Breast epithelium (tissue), 4 donors: ENCODE measurements at regions not wholly inside any gene's neighbourhood (a gene's known extent, or its start where the extent isn't known, plus 50 kb on each side); places are given as distances from the start of the nearest gene placed in this dataset.

ENCODE experiments used
- DNase-seq, 2 donors: peaks; one replicate each; pipeline ENCODE4 v3.0.0-alpha.2; 2019; ENCODE audit warnings: low spot score in 2 of 2
- H3K27ac ChIP-seq, 2 donors: fragments of 200-600 bp; sonication (generic) in 1 of 2; one replicate each; pipeline ENCODE4 v1.5.1; 2016 to 2019; ENCODE audit warnings: mild to moderate bottlenecking in 1 of 2
- H3K27me3 ChIP-seq, 2 donors: fragments of 200-600 bp; sonication (generic) in 1 of 2; one replicate each; pipeline versions ENCODE4 v1.5.1 to v1.6.0; 2017 to 2019; ENCODE audit warnings: control low read depth in 1 of 2, mild to moderate bottlenecking in 1 of 2
- H3K36me3 ChIP-seq: fragments of 200-600 bp; one replicate; pipeline ENCODE4 v1.5.1; 2019
- H3K4me1 ChIP-seq, 2 donors: fragments of 200-600 bp; sonication (generic); one replicate each; pipeline ENCODE4 v1.5.1; 2016 to 2019; ENCODE audit warnings: control low read depth in 1 of 2
- H3K4me3 ChIP-seq, 3 donors: fragments of 200-600 bp; sonication (generic); 1 replicate in 2 of 3; 2 replicates in 1 of 3; pipeline ENCODE4 v1.5.1; 2016 to 2019; ENCODE audit warnings: mild to moderate bottlenecking in 3 of 3, moderate library complexity in 2 of 3
- H3K9me3 ChIP-seq, 2 donors: fragments of 200-600 bp; sonication (generic) in 1 of 2; one replicate each; pipeline ENCODE4 v1.5.1; 2016 to 2019; ENCODE audit warnings: control low read depth in 1 of 2
- POLR2A ChIP-seq: fragments of 450-650 bp; IDR thresholded peaks from one replicate; pipeline ENCODE4 v1.6.1; 2016; ENCODE audit warnings: antibody characterized with exemption, mild to moderate bottlenecking, moderate library complexity
- POLR2AphosphoS5 ChIP-seq, 3 donors: sonication (generic); formaldehyde crosslinking; IDR thresholded peaks; one replicate each; pipeline ENCODE4 v1.6.1; 2017; ENCODE audit warnings: antibody characterized with exemption in 3 of 3
- intact Hi-C: fragments of 100-400 bp; cut with DNase I; formaldehyde crosslinking; loops from one replicate; pipeline ENCODE4 v1.15.1; 2023; ENCODE audit warnings: low total_unique reads
- TF ChIP-seq, protein P1 (sequence below), 3 donors: fragments of 450-650 bp; IDR thresholded peaks; one replicate each; pipeline ENCODE4 v1.5.1; 2016 to 2017; ENCODE audit warnings: antibody characterized with exemption in 3 of 3, mild to moderate bottlenecking in 3 of 3, moderate library complexity in 3 of 3

DNA sequence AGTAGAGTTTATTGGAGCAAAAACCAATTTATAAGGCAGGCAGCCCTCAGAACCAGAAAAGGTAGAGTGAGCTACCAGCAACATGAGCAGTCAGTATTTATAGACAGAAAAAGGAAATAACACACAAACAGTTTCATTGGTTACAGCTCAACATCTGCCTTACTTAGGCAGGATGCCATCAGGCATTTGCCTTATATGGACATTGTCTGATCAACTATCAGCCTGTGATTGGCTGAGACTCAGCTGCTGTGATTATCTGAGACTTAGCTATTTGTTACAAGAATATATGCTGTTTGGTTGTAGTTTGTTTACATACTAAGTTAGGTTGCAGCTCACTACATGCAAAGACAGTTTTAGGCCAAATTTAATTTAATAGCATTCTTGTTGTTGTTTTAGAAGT is 60.4 kb upstream of the CDK1 start:
- intact Hi-C loops = no loop called here
- Histone ChIP-seq H3K27ac (no peak overlapping the region), H3K9me3 (no peaks in the 10 kb centered on the region), H3K4me3 (no peak overlapping the region), H3K27me3 (no peaks in the 10 kb centered on the region), H3K4me1 (no peaks in the 10 kb centered on the region), H3K36me3 (no peaks in the 10 kb centered on the region)
- no peak for DNase-seq
- TF ChIP-seq, protein P1, sequence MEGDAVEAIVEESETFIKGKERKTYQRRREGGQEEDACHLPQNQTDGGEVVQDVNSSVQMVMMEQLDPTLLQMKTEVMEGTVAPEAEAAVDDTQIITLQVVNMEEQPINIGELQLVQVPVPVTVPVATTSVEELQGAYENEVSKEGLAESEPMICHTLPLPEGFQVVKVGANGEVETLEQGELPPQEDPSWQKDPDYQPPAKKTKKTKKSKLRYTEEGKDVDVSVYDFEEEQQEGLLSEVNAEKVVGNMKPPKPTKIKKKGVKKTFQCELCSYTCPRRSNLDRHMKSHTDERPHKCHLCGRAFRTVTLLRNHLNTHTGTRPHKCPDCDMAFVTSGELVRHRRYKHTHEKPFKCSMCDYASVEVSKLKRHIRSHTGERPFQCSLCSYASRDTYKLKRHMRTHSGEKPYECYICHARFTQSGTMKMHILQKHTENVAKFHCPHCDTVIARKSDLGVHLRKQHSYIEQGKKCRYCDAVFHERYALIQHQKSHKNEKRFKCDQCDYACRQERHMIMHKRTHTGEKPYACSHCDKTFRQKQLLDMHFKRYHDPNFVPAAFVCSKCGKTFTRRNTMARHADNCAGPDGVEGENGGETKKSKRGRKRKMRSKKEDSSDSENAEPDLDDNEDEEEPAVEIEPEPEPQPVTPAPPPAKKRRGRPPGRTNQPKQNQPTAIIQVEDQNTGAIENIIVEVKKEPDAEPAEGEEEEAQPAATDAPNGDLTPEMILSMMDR (IDR thresholded peaks at IDR 0.05) = no peak
- TF ChIP-seq POLR2A (no peak), POLR2AphosphoS5 (IDR thresholded peaks at IDR 0.05) (no peak)

GRCh38 chr10:60714233-60714632 is 64.0 kb upstream of the CDK1 start:
- no peaks in the 10 kb centered on the region for H3K9me3 ChIP-seq
- no peak overlapping the region for H3K4me3 ChIP-seq
- intact Hi-C loops = no loop called here
- H3K27ac ChIP-seq = no peak overlapping the region
- no peaks in the 10 kb centered on the region for H3K27me3 ChIP-seq
- no peaks in the 10 kb centered on the region for H3K4me1 ChIP-seq
- no peaks in the 10 kb centered on the region for H3K36me3 ChIP-seq
- no peak for TF ChIP-seq POLR2A
- TF ChIP-seq POLR2AphosphoS5 (IDR thresholded peaks at IDR 0.05) = no peak
- TF ChIP-seq, protein P1 (IDR thresholded peaks at IDR 0.05) = no peak
- DNase-seq = no peak

DNA sequence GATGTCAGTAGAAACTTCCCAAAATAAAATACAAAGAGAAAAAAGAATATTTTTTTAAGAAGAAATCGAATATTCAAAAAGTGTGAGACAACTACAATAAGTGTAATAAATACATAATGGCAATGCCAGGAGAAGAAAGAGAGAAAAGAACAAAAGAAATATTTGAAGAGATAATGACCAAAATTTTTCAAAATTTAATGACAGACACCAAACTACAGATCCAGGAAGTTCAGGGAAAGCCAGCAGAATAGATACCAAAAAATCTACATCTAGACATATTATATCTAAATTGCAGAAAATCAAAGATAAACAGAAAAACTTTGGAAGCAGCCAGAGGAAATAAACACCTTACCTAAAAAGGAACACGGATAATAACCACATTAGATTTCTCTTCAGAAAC is 66.8 kb upstream of the CDK1 start:
- no peak for DNase-seq
- TF ChIP-seq, protein P1 (IDR thresholded peaks at IDR 0.05) = no peak
- no peak for TF ChIP-seq POLR2AphosphoS5 (IDR thresholded peaks at IDR 0.05)
- TF ChIP-seq POLR2A = no peak
- intact Hi-C loops = no loop called here
- H3K27me3 ChIP-seq = no peaks in the 10 kb centered on the region
- H3K36me3 ChIP-seq = no peaks in the 10 kb centered on the region
- no peak overlapping the region for H3K4me3 ChIP-seq
- H3K27ac ChIP-seq = no peak overlapping the region
- no peaks in the 10 kb centered on the region for H3K4me1 ChIP-seq
- H3K9me3 ChIP-seq = no peaks in the 10 kb centered on the region

- no peak overlapping the region for H3K27ac ChIP-seq
- no peaks in the 10 kb centered on the region for H3K36me3 ChIP-seq
- H3K27me3 ChIP-seq = no peaks in the 10 kb centered on the region
- TF ChIP-seq POLR2A = no peak
- TF ChIP-seq, protein P1 (IDR thresholded peaks at IDR 0.05) = no peak
- no peaks in the 10 kb centered on the region for H3K9me3 ChIP-seq
- intact Hi-C loops = no loop called here
- DNase-seq = no peak
- H3K4me3 ChIP-seq = no peak overlapping the region
- H3K4me1 ChIP-seq = no peaks in the 10 kb centered on the region
Measured at GRCh38 chr10:60710041-60710440, 68.2 kb upstream of the CDK1 start.

DNA sequence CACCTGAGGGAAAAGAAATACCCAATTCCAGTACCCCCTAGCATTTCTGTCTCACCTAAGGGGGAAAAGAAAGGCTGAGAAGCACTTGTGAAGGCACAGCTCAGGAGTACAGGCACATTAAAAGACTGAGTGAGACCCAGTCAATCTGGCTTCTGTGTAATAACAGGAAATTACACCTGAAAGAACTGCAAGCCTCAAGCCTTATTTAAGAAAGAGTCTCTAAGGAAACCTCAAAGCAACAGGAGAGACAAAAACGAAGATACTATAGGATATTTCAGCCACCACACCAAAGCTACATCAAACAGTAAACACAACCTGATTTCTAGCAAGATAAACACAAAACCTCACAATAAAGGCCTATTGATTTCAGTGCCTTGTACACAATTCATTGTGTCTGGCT is 69.6 kb upstream of the CDK1 start:
- no peak for DNase-seq
- intact Hi-C loops = no loop called here
- no peak overlapping the region for H3K27ac ChIP-seq
- H3K36me3 ChIP-seq = no peaks in the 10 kb centered on the region
- no peaks in the 10 kb centered on the region for H3K4me1 ChIP-seq
- H3K4me3 ChIP-seq = no peak overlapping the region
- TF ChIP-seq, protein P1 (IDR thresholded peaks at IDR 0.05) = no peak
- TF ChIP-seq POLR2A (no peak), POLR2AphosphoS5 (IDR thresholded peaks at IDR 0.05) (no peak)
- H3K27me3 ChIP-seq = no peaks in the 10 kb centered on the region
- H3K9me3 ChIP-seq = no peaks in the 10 kb centered on the region
